OCI-LY3 (cell line): ENCODE measurements at regions not wholly inside any gene's neighbourhood (a gene's known extent, or its start where the extent isn't known, plus 50 kb on each side); places are given as distances from the start of the nearest gene placed in this dataset.

Experiments
- H2AFZ ChIP-seq: fragments of 200-600, 300-600 bp; shearing (Covaris generic); 2 replicates; pipeline ENCODE4 v1.6.0; 2014; ENCODE audit warnings: antibody characterized with exemption, low read depth, low read length
- H3K27ac ChIP-seq: fragments of 200-600, 300-600 bp; sonication (generic); 2 replicates; pipeline ENCODE4 v1.5.1; 2014; ENCODE audit warnings: mild to moderate bottlenecking, low read length, moderate library complexity, mixed read lengths
- H3K27me3 ChIP-seq: fragments of 200-600, 300-600 bp; sonication (generic); 2 replicates; pipeline ENCODE4 v1.6.1; 2014; ENCODE audit warnings: low read depth, low read length, mixed read lengths
- H3K36me3 ChIP-seq: fragments of 200-600, 300-600 bp; sonication (generic); replicated peaks from 2 replicates; pipeline ENCODE3; 2014; ENCODE audit warnings: low read depth, low read length, mixed read lengths
- H3K4me1 ChIP-seq: fragments of 300-600, 200-600 bp; sonication (generic); 2 replicates; pipeline ENCODE4 v1.6.1; 2014; ENCODE audit warnings: low read length, mixed read lengths
- H3K4me2 ChIP-seq: fragments of 200-600, 300-600 bp; sonication (generic); 2 replicates; pipeline ENCODE4 v1.6.1; 2014; ENCODE audit warnings: low read length, mixed read lengths
- H3K4me3 ChIP-seq: fragments of 300-600, 200-600 bp; sonication (generic); 2 replicates; pipeline ENCODE4 v1.5.1; 2014; ENCODE audit warnings: antibody characterized with exemption, mild to moderate bottlenecking, low read length, moderate library complexity
- H3K79me2 ChIP-seq: fragments of 300-600, 200-600 bp; shearing (Covaris generic); 2 replicates; pipeline ENCODE4 v1.6.1; 2014; ENCODE audit warnings: mild to moderate bottlenecking, low read length, mixed read lengths
- H3K9ac ChIP-seq: fragments of 300-600, 200-600 bp; shearing (Covaris generic); 2 replicates; pipeline ENCODE4 v1.6.0; 2014; ENCODE audit warnings: mild to moderate bottlenecking, low read length, moderate library complexity
- H3K9me3 ChIP-seq: fragments of 200-600, 300-600 bp; shearing (Covaris generic); 2 replicates; pipeline ENCODE4 v1.6.1; 2014; ENCODE audit warnings: low read length, mixed read lengths; ENCODE audit not compliant: insufficient read depth
- H4K20me1 ChIP-seq: fragments of 200-600, 300-600 bp; sonication (generic); 2 replicates; pipeline ENCODE4 v1.6.1; 2016; ENCODE audit warnings: low read length, mixed read lengths; ENCODE audit not compliant: insufficient read depth
- EZH2phosphoT487 ChIP-seq: fragments of 200-600 bp; shearing (Covaris generic); IDR thresholded peaks from 2 replicates; pipeline ENCODE4 v1.6.1; 2018; ENCODE audit warnings: antibody characterized with exemption, mixed run types, low read depth
- TF ChIP-seq, protein P1 (sequence below): fragments of 200-600, 300-600 bp; sonication (generic); IDR thresholded peaks from 2 replicates; pipeline ENCODE4 v1.5.1; 2014; ENCODE audit warnings: antibody characterized with exemption, low read length, low read depth

DNA sequence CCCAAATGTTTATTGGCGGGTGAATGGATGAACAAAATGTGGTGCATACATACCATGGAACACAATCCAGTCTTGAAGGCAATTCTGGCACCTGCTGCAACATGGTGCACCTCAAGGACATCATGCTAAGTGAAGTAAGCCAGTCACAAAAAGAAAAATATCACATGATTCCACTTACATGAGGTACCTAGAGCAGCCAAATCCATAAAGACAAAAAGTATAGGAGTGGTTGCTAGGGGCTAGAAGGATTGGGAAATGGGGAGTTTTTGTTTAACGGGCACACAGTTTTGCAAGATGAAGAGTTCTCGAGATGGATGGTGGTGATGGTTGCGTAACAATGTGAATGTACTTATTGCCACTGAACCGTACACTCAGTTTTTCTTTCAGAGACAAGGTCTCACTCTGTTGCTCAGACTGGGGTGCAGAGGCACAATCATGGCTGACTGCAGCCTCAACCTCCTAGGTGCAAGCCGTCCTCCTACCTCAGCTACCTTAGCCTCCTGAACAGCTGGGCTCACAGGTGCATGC is 90.9 kb upstream of the CERS6 start:
- Histone ChIP-seq H2AFZ (no peak overlapping the region), H3K27me3 (no peaks in the 10 kb centered on the region), H4K20me1 (no peaks in the 10 kb centered on the region), H3K27ac (no peak overlapping the region), H3K4me3 (no peak overlapping the region), H3K79me2 (no peaks in the 10 kb centered on the region), H3K4me1 (peaks cover 5% of the 10 kb centered on the region), H3K4me2 (no peak overlapping the region), H3K36me3 (no peaks in the 10 kb centered on the region), H3K9me3 (no peaks in the 10 kb centered on the region), H3K9ac (no peak overlapping the region)
- TF ChIP-seq, protein P1, sequence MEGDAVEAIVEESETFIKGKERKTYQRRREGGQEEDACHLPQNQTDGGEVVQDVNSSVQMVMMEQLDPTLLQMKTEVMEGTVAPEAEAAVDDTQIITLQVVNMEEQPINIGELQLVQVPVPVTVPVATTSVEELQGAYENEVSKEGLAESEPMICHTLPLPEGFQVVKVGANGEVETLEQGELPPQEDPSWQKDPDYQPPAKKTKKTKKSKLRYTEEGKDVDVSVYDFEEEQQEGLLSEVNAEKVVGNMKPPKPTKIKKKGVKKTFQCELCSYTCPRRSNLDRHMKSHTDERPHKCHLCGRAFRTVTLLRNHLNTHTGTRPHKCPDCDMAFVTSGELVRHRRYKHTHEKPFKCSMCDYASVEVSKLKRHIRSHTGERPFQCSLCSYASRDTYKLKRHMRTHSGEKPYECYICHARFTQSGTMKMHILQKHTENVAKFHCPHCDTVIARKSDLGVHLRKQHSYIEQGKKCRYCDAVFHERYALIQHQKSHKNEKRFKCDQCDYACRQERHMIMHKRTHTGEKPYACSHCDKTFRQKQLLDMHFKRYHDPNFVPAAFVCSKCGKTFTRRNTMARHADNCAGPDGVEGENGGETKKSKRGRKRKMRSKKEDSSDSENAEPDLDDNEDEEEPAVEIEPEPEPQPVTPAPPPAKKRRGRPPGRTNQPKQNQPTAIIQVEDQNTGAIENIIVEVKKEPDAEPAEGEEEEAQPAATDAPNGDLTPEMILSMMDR: no peak
- no peak for TF ChIP-seq EZH2phosphoT487

DNA sequence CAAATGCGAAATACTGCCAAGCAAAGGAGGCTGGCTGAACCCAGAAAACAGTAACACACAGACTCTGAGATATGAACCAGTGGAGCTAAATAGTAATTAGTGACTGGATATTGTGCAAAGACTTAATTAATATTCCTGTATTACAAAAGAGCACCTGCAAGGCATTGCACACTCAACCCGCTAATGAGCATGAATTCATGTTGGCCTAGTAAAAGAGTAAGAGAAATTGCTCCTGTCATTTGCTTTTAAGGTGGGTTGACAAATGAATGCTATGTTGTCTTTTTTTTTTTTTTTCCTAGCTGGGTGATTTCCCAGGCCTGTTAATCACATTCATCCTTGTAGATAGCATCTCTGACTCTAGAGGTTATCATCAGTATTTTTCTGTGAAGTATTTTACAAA is 87.0 kb upstream of the CERS6 start:
- Histone ChIP-seq H3K79me2 (no peaks in the 10 kb centered on the region), H3K36me3 (no peaks in the 10 kb centered on the region), H3K4me2 (no peak overlapping the region), H2AFZ (no peak overlapping the region), H3K27ac (no peak overlapping the region), H4K20me1 (no peaks in the 10 kb centered on the region), H3K27me3 (no peaks in the 10 kb centered on the region), H3K9ac (no peak overlapping the region), H3K4me1 (no peaks in the 10 kb centered on the region), H3K4me3 (no peak overlapping the region), H3K9me3 (no peaks in the 10 kb centered on the region)
- TF ChIP-seq EZH2phosphoT487: no peak
- TF ChIP-seq, protein P1: no peak

DNA sequence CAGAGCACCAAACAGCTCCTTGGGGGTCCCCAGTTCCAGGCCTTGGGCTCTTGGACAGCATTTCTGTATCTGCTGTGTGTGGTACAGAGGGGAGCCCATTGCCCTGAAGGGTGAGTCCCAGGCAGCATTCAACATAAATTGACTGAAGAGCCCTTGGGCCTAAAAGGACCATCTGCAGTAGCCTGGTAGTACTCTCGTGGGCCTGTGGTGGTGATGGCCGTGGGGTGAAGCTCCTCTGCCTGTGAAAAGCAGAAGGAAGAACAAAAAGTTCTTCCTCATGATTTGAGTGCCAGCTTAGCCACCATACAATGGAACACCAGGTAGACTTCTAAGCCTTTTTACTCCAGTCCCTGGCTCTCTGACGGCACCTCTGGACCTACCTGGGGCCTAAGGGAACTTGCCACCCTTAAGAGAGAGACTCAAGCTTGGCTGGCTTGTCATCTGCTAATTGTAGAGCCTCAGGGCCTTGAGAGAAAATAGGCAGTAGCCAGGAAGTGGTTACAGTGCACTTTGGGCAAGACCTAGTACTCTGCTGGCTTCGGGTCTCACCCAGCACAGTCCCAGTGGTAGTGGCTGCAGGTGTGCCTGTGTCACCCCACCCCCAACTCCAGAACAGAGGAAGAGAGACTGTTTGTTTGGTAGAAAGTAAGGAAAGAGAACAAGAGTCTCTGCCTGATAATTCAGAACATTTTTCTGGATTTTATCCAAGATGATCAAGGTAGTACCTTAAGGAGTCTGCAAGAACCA is 84.6 kb upstream of the CERS6 start:
- no peaks in the 10 kb centered on the region for H4K20me1 ChIP-seq
- TF ChIP-seq, protein P1: no peak
- TF ChIP-seq EZH2phosphoT487: no peak
- H3K79me2 ChIP-seq: no peaks in the 10 kb centered on the region
- no peaks in the 10 kb centered on the region for H3K9me3 ChIP-seq
- no peak overlapping the region for H3K4me2 ChIP-seq
- no peak overlapping the region for H3K4me3 ChIP-seq
- no peaks in the 10 kb centered on the region for H3K4me1 ChIP-seq
- no peak overlapping the region for H2AFZ ChIP-seq
- H3K27me3 ChIP-seq: no peaks in the 10 kb centered on the region
- H3K36me3 ChIP-seq: no peaks in the 10 kb centered on the region
- H3K27ac ChIP-seq: no peak overlapping the region
- H3K9ac ChIP-seq: no peak overlapping the region

DNA sequence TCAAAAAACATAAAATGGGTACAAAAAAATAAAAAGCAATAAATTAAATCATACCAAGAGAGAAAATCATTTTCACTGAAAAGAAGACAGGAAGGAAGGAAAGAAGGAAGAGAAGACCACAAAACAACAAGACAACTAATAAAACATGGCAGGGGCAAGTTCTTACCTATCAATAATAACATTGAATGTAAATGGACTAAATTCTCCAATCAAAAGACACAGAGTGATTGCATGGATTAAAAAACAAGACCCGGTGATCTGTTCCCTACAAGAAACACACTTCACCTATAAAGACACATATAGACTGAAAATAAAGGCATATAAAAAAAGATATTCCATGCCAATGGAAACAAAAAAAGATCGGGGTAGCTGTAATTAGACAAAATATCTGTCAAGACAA is 82.6 kb upstream of the CERS6 start:
- Histone ChIP-seq H3K9ac (no peak overlapping the region), H3K9me3 (no peaks in the 10 kb centered on the region), H3K79me2 (no peaks in the 10 kb centered on the region), H3K27me3 (no peaks in the 10 kb centered on the region), H2AFZ (no peak overlapping the region), H3K27ac (no peak overlapping the region), H4K20me1 (no peaks in the 10 kb centered on the region), H3K36me3 (no peaks in the 10 kb centered on the region), H3K4me3 (no peak overlapping the region), H3K4me1 (no peaks in the 10 kb centered on the region), H3K4me2 (no peak overlapping the region)
- TF ChIP-seq EZH2phosphoT487: no peak
- TF ChIP-seq, protein P1: no peak
